Spleen (tissue), 11 donors: ENCODE measurements at regions not wholly inside any gene's neighbourhood (a gene's known extent, or its start where the extent isn't known, plus 50 kb on each side); places are given as distances from the start of the nearest gene placed in this dataset.
A peak's percentile ranks its signal among the peaks of the same experiment; 100 is the strongest.

Source experiments
- DNase-seq: peaks from one replicate; pipeline ENCODE4 v3.0.0-alpha.2; 2020
- H3K27ac ChIP-seq, 8 donors: fragments of 200-600 bp; sonication (generic) in 7 of 8; 1 replicate in 4 of 8; 2 replicates in 4 of 8; pipeline versions ENCODE4 v1.5.0 to v1.8.0; 2016 to 2021; ENCODE audit warnings: inconsistent platforms in 4 of 8, mild to moderate bottlenecking in 4 of 8, moderate library complexity in 1 of 8
- H3K27me3 ChIP-seq, 7 donors: fragments of 200-600 bp; sonication (generic) in 6 of 7; replicated peaks in 1 of 7; 1 replicate in 4 of 7; 2 replicates in 3 of 7; pipeline versions ENCODE4 v1.5.0 to v1.8.0; 2016 to 2021; ENCODE audit warnings: inconsistent platforms in 3 of 7, mild to moderate bottlenecking in 1 of 7
- H3K36me3 ChIP-seq, 6 donors: fragments of 200-600 bp; sonication (generic) in 5 of 6; 1 replicate in 4 of 6; 2 replicates in 2 of 6; pipeline versions ENCODE4 v1.5.0 to v1.8.0; 2016 to 2021; ENCODE audit warnings: inconsistent platforms in 2 of 6
- H3K4me1 ChIP-seq, 6 donors: fragments of 200-600 bp; sonication (generic) in 5 of 6; 1 replicate in 3 of 6; 2 replicates in 3 of 6; pipeline versions ENCODE4 v1.5.0 to v1.8.0; 2016 to 2021; ENCODE audit warnings: inconsistent platforms in 3 of 6
- H3K4me3 ChIP-seq, 8 donors: fragments of 200-600 bp; sonication (generic) in 7 of 8; 1 replicate in 4 of 8; 2 replicates in 4 of 8; pipeline versions ENCODE4 v1.5.0 to v1.8.0; 2016 to 2021; ENCODE audit warnings: inconsistent platforms in 4 of 8, mild to moderate bottlenecking in 4 of 8, moderate library complexity in 2 of 8
- H3K9me3 ChIP-seq, 8 donors: fragments of 200-600 bp; sonication (generic) in 7 of 8; 1 replicate in 4 of 8; 2 replicates in 4 of 8; pipeline versions ENCODE4 v1.5.0 to v1.8.0; 2016 to 2021; ENCODE audit warnings: inconsistent platforms in 4 of 8
- CTCF ChIP-seq, 11 experiments: fragments of 200-600 bp in 7 of 11; fragments of 450-650 bp in 4 of 11; sonication (generic) in 4 of 11; IDR thresholded peaks in 8 of 11; conservative IDR thresholded peaks in 3 of 11; 1 replicate in 7 of 11; 2 replicates in 4 of 11; pipeline versions ENCODE4 v1.4.0 to v1.8.0; 2016 to 2021; ENCODE audit warnings: antibody characterized with exemption in 11 of 11, inconsistent platforms in 4 of 11, mild to moderate bottlenecking in 1 of 11
- POLR2A ChIP-seq, 3 donors: fragments of 450-650 bp; IDR thresholded peaks; one replicate each; pipeline ENCODE4 v1.5.1; 2017; ENCODE audit warnings: antibody characterized with exemption in 3 of 3, mild to moderate bottlenecking in 1 of 3
- POLR2AphosphoS5 ChIP-seq, 3 donors: sonication (generic); formaldehyde crosslinking; IDR thresholded peaks; one replicate each; pipeline ENCODE4 v1.5.1; 2017; ENCODE audit warnings: antibody characterized with exemption in 3 of 3
- WGBS, 5 donors: extraction: QIAGEN DNeasy Blood & Tissue Kit in 3 of 5; methylation state at CpG; one replicate each; pipeline versions ENCODE4 v1.1.5 to v1.1.7; 2013 to 2018; 5-methylcytosine and 5-hydroxymethylcytosine counted together
- intact Hi-C: fragments of 100-400 bp; cut with DNase I; formaldehyde crosslinking; loops from one replicate; pipeline ENCODE4 v1.15.0; 2023; ENCODE audit warnings: low total_unique reads
- donor health status: healthy with polysubstance abuse.
- donor health status: DM: no; HTN: no; CAD: no; lungs with moderate emphysema.
- donor health status: DM: no; HTN: no; CAD: no.
- donor health status: Bipolar disorder and iron deficiency.
- donor health status: healthy.
- donor health status: DM: no; HTN: no; CAD: no.
- donor health status: DM: yes; HTN: yes; CAD: no.

- Histone ChIP-seq H3K9me3 (no peaks in the 10 kb centered on the region), H3K4me1 (peaks cover 0 to 20% (median 7%) of the 10 kb centered on the region in 6 donors), H3K4me3 (no peak overlapping the region), H3K36me3 (no peaks in the 10 kb centered on the region), H3K27me3 (no peaks in the 10 kb centered on the region), H3K27ac (no peak overlapping the region)
- WGBS, 5 donors = 64 to 83% (median 69%) methylated on average over 4 of the region's 4 CpGs
- intact Hi-C loops = no loop called here
- DNase-seq = no peak
- no peak for TF ChIP-seq POLR2A (IDR thresholded peaks at IDR 0.05)
- TF ChIP-seq CTCF (IDR thresholded peaks at IDR 0.05 in 8 of 11, conservative IDR thresholded peaks at IDR 0.05 in 3 of 11) = no peak
- TF ChIP-seq POLR2AphosphoS5 (IDR thresholded peaks at IDR 0.05) = no peak
These were observed 247.4 kb upstream of the FN1 start for GRCh38 chr2:215683295-215683694.

DNA sequence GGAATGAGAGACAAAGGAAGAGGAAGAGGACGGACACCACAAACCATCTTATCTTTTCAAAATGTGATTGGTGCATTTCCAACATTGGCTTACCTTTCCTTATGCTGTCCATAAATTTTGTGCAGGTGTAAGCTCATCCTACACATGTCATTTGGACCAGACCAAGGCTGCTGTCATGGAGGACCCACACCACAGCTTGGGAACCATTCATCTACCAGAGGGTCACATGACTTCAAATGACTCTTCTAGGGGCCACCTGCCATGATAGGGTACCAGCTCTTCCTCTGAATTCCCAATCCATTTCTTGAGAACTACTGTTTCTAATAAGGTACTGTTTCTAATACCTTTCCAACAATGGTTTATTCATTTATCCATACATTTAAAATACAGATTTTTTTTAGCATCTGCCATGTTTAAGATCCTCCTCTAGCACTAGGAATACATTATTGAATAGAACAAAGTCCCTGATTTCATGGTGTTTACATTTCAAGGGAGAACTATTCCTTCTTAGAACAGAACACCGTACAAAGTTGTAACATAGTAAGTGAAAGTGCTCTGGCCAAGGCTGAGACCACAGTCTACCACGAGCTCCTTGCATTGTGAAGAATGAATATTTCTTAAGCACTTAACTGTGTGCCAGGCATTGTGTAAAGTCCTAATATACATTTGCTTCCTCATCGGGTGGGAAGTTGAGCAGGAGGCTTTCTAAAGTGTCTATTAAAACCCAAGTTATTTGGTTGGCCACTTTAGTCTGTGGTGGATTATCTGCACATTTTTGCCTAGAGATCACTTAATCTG, 246.1 kb upstream of the FN1 start:
- Histone ChIP-seq H3K36me3 (no peaks in the 10 kb centered on the region), H3K27me3 (no peaks in the 10 kb centered on the region), H3K27ac (peak overlapping the region in 1 of 8 donors; percentile 30), H3K9me3 (no peaks in the 10 kb centered on the region), H3K4me3 (no peak overlapping the region), H3K4me1 (peaks cover 0 to 20% (median 7%) of the 10 kb centered on the region in 6 donors)
- TF ChIP-seq POLR2AphosphoS5 (IDR thresholded peaks at IDR 0.05) = no peak
- no peak for TF ChIP-seq CTCF (IDR thresholded peaks at IDR 0.05 in 8 of 11, conservative IDR thresholded peaks at IDR 0.05 in 3 of 11)
- no peak for TF ChIP-seq POLR2A (IDR thresholded peaks at IDR 0.05)
- intact Hi-C loops = no loop called here
- DNase-seq = no peak
- 53 to 80% (median 67%) methylated on average over 4 of the region's 4 CpGs for WGBS, 5 donors

DNA sequence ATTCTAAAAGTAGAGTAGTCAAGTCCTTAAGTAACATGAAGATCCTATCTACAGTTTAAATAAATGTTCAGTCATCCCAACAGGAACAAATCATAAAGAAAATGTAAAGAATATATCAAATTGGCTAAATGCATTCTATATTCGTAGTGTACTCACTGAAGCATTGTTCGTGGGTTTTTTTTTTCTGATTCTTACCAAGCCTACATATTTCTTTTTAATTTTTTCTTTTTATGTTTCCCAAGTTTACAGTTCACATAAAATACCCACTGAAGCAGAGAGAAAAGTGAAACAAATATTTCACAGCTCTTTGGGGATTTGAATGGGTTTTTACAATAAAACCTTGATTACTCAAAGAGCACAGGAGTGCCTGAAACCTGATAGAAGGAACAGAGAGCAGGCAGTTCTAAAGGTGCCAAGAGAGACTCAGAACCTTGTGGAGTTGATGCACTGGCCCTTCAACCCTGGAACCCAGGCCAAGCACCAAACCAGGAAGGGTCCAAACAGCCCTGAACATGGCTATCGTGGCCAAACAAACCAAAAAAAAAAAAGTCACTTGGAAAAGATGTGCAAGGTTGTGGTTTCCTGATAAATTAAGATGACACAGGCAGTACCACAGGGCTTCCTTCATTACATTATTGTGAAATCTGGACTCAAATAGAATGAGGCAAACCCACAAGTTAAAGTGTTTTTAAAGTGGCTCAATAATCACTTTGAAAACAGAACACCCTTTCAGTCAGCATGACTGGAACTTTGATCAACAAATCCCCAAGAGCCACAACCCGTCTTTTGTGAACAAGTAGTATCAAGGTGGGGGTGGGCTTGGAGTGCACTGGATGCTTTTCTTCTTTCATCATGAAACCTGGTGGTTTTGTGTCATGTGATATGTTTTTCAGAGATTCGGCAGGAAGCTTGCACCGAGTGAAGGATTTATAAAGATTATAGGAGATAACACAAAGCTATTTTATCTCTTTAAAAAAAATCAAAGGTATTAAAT, 245.0 kb upstream of the FN1 start:
- Histone ChIP-seq H3K9me3 (no peaks in the 10 kb centered on the region), H3K36me3 (no peaks in the 10 kb centered on the region), H3K4me3 (no peak overlapping the region), H3K27ac (peak overlapping the region in 1 of 8 donors; percentile 30), H3K27me3 (peaks cover 0 to 7% (median 0%) of the 10 kb centered on the region in 7 donors), H3K4me1 (peaks cover 0 to 20% (median 7%) of the 10 kb centered on the region in 6 donors)
- WGBS, 5 donors = 23 to 38% (median 31%) methylated on average over 6 of the region's 6 CpGs
- intact Hi-C loops = no loop called here
- no peak for DNase-seq
- TF ChIP-seq POLR2AphosphoS5 (IDR thresholded peaks at IDR 0.05) (no peak), POLR2A (IDR thresholded peaks at IDR 0.05) (no peak), CTCF (IDR thresholded peaks at IDR 0.05 in 8 of 11, conservative IDR thresholded peaks at IDR 0.05 in 3 of 11) (no peak)

GRCh38 chr2:215678094-215678493, 242.2 kb upstream of the FN1 start:
- Histone ChIP-seq H3K4me1 (peaks cover 0 to 20% (median 7%) of the 10 kb centered on the region in 6 donors), H3K27ac (no peak overlapping the region), H3K27me3 (peaks cover 0 to 7% (median 0%) of the 10 kb centered on the region in 7 donors), H3K36me3 (no peaks in the 10 kb centered on the region), H3K9me3 (no peaks in the 10 kb centered on the region), H3K4me3 (no peak overlapping the region)
- DNase-seq = no peak
- intact Hi-C loops = no loop called here
- no peak for TF ChIP-seq CTCF (IDR thresholded peaks at IDR 0.05 in 8 of 11, conservative IDR thresholded peaks at IDR 0.05 in 3 of 11)
- no peak for TF ChIP-seq POLR2A (IDR thresholded peaks at IDR 0.05)
- TF ChIP-seq POLR2AphosphoS5 (IDR thresholded peaks at IDR 0.05) = no peak
